HEK293 (cell line): ENCODE measurements at regions not wholly inside any gene's neighbourhood (a gene's known extent, or its start where the extent isn't known, plus 50 kb on each side); places are given as distances from the start of the nearest gene placed in this dataset.

Experiments
- CTCF ChIA-PET: fragments of 350-600 bp; formaldehyde crosslinking; extraction: SDS; loops from one replicate; lab custom pipeline; 2021; ENCODE audit warnings: antibody characterized with exemption; lab: Yijun Ruan, JAX
- POLR2A ChIA-PET: fragments of 300-600 bp; formaldehyde crosslinking; extraction: SDS; loops from one replicate; lab custom pipeline; 2020; ENCODE audit warnings: antibody characterized with exemption, inconsistent platforms; lab: Yijun Ruan, JAX
- H3K27ac ChIP-seq: fragments of 200-500 bp; sonication (Bioruptor generic); 2 replicates; pipeline ENCODE4 v1.5.1; 2014; ENCODE audit warnings: low read depth, low read length, control low read depth, inconsistent platforms; ENCODE audit errors: extremely low read depth
- H3K36me3 ChIP-seq, 2 experiments: fragments of 200-500 bp in 1 of 2; sonication (Bioruptor generic) in 1 of 2; 1 replicate in 1 of 2; 2 replicates in 1 of 2; pipeline ENCODE4 v1.5.1; 2014 to 2017; ENCODE audit warnings: inconsistent platforms in 2 of 2, low read length in 2 of 2; ENCODE audit not compliant: control insufficient read depth in 2 of 2, insufficient read depth in 1 of 2
- H3K4me1 ChIP-seq: fragments of 200-500 bp; sonication (Bioruptor generic); 2 replicates; pipeline ENCODE4 v1.5.1; 2014; ENCODE audit warnings: mild to moderate bottlenecking, low read length, inconsistent platforms; ENCODE audit not compliant: control insufficient read depth, insufficient read depth
- H3K4me3 ChIP-seq: 2 replicates; pipeline ENCODE4 v1.5.1; 2011; ENCODE audit warnings: low read depth, mild to moderate bottlenecking, control low read depth, low read length, moderate library complexity
- H3K9me3 ChIP-seq: fragments of 200-500 bp; sonication (Bioruptor generic); 2 replicates; pipeline ENCODE4 v1.5.1; 2014; ENCODE audit warnings: low read depth, low read length, inconsistent platforms; ENCODE audit not compliant: control insufficient read depth, insufficient read depth
- EGR2 ChIP-seq: fragments of 450-650 bp; formaldehyde crosslinking; IDR thresholded peaks from 2 replicates; pipeline ENCODE4 v1.5.1; 2016; ENCODE audit warnings: low read depth, missing biosample characterization, missing genetic modification characterization
- GFI1B ChIP-seq: fragments of 450-650 bp; formaldehyde crosslinking; IDR thresholded peaks from 2 replicates; pipeline ENCODE4 v1.5.1; 2016; ENCODE audit warnings: missing biosample characterization, missing genetic modification characterization
- GLI4 ChIP-seq: fragments of 450-650 bp; formaldehyde crosslinking; IDR thresholded peaks from 2 replicates; pipeline ENCODE4 v1.5.1; 2016; ENCODE audit warnings: missing biosample characterization, missing genetic modification characterization
- HOXA7 ChIP-seq: sonication (generic); formaldehyde crosslinking; IDR thresholded peaks from 2 replicates; pipeline ENCODE4 v1.8.1; 2022; ENCODE audit warnings: missing genetic modification reagents, borderline replicate concordance
- KLF8 ChIP-seq: fragments of 450-650 bp; formaldehyde crosslinking; IDR thresholded peaks from 2 replicates; pipeline ENCODE4 v1.5.1; 2016; ENCODE audit warnings: missing biosample characterization, missing genetic modification characterization
- OSR2 ChIP-seq: fragments of 450-650 bp; formaldehyde crosslinking; IDR thresholded peaks from 2 replicates; pipeline ENCODE4 v1.5.1; 2016; ENCODE audit warnings: missing biosample characterization, missing genetic modification characterization
- REPIN1 ChIP-seq: fragments of 450-650 bp; formaldehyde crosslinking; IDR thresholded peaks from 2 replicates; pipeline ENCODE4 v1.5.1; 2017; ENCODE audit warnings: missing biosample characterization, missing genetic modification characterization, low read depth
- ZBTB20 ChIP-seq: fragments of 450-650 bp; formaldehyde crosslinking; IDR thresholded peaks from 2 replicates; pipeline ENCODE4 v1.5.1; 2016; ENCODE audit warnings: missing biosample characterization, missing genetic modification characterization
- ZBTB21 ChIP-seq: fragments of 450-650 bp; formaldehyde crosslinking; IDR thresholded peaks from 2 replicates; pipeline ENCODE4 v1.5.1; 2017; ENCODE audit warnings: missing biosample characterization, missing genetic modification characterization
- ZBTB7A ChIP-seq: fragments of 450-650 bp; formaldehyde crosslinking; IDR thresholded peaks from 2 replicates; pipeline ENCODE4 v1.5.1; 2016; ENCODE audit warnings: low read depth, missing biosample characterization, missing genetic modification characterization
- ZEB2 ChIP-seq: fragments of 450-650 bp; formaldehyde crosslinking; IDR thresholded peaks from 2 replicates; pipeline ENCODE4 v1.5.1; 2016; ENCODE audit warnings: missing biosample characterization, missing genetic modification characterization
- ZNF114 ChIP-seq: fragments of 450-650 bp; formaldehyde crosslinking; IDR thresholded peaks from 2 replicates; pipeline ENCODE4 v1.5.0; 2017; ENCODE audit warnings: missing biosample characterization, missing genetic modification characterization
- ZNF354C ChIP-seq: fragments of 450-650 bp; formaldehyde crosslinking; IDR thresholded peaks from 2 replicates; pipeline ENCODE4 v1.5.1; 2016; ENCODE audit warnings: missing biosample characterization, missing genetic modification characterization, low read depth, borderline replicate concordance
- ZNF391 ChIP-seq: fragments of 450-650 bp; formaldehyde crosslinking; IDR thresholded peaks from 2 replicates; pipeline ENCODE4 v1.5.1; 2016; ENCODE audit warnings: low read depth, missing biosample characterization, missing genetic modification characterization, borderline replicate concordance
- ZNF501 ChIP-seq: fragments of 450-650 bp; formaldehyde crosslinking; IDR thresholded peaks from 2 replicates; pipeline ENCODE4 v1.5.1; 2016; ENCODE audit warnings: missing biosample characterization, missing genetic modification characterization
- ZNF560 ChIP-seq: fragments of 450-650 bp; formaldehyde crosslinking; IDR thresholded peaks from 2 replicates; pipeline ENCODE4 v1.5.1; 2017; ENCODE audit warnings: missing biosample characterization, missing genetic modification characterization, borderline replicate concordance
- ZNF571 ChIP-seq: fragments of 450-650 bp; formaldehyde crosslinking; IDR thresholded peaks from 2 replicates; pipeline ENCODE4 v1.5.0; 2017; ENCODE audit warnings: missing biosample characterization, missing genetic modification characterization
- ZNF629 ChIP-seq: fragments of 450-650 bp; formaldehyde crosslinking; IDR thresholded peaks from 2 replicates; pipeline ENCODE4 v1.5.1; 2017; ENCODE audit warnings: missing biosample characterization, missing genetic modification characterization
- ZNF664 ChIP-seq: fragments of 450-650 bp; formaldehyde crosslinking; IDR thresholded peaks from 2 replicates; pipeline ENCODE4 v1.5.1; 2016; ENCODE audit warnings: missing biosample characterization, missing genetic modification characterization
- ZNF670 ChIP-seq: fragments of 450-650 bp; formaldehyde crosslinking; IDR thresholded peaks from 2 replicates; pipeline ENCODE4 v1.5.1; 2016; ENCODE audit warnings: missing biosample characterization, missing genetic modification characterization, low read depth
- ZNF707 ChIP-seq: fragments of 450-650 bp; formaldehyde crosslinking; IDR thresholded peaks from 2 replicates; pipeline ENCODE4 v1.5.1; 2016; ENCODE audit warnings: missing biosample characterization, missing genetic modification characterization
- ZNF777 ChIP-seq: fragments of 450-650 bp; formaldehyde crosslinking; IDR thresholded peaks from 2 replicates; pipeline ENCODE4 v1.5.1; 2017; ENCODE audit warnings: missing biosample characterization, missing genetic modification characterization, borderline replicate concordance
- ZNF785 ChIP-seq: fragments of 450-650 bp; formaldehyde crosslinking; IDR thresholded peaks from 2 replicates; pipeline ENCODE4 v1.5.1; 2016; ENCODE audit warnings: missing biosample characterization, missing genetic modification characterization
- ZNF791 ChIP-seq: fragments of 450-650 bp; formaldehyde crosslinking; IDR thresholded peaks from 2 replicates; pipeline ENCODE4 v1.5.1; 2016; ENCODE audit warnings: missing biosample characterization, missing genetic modification characterization
- TF ChIP-seq, protein P1 (sequence below): fragments of 450-650 bp; formaldehyde crosslinking; IDR thresholded peaks from 2 replicates; pipeline ENCODE4 v1.5.1; 2016; ENCODE audit warnings: missing biosample characterization, missing genetic modification characterization
- TF ChIP-seq, protein P2 (sequence below): fragments of 450-650 bp; formaldehyde crosslinking; IDR thresholded peaks from 2 replicates; pipeline ENCODE4 v1.5.1; 2017; ENCODE audit warnings: missing biosample characterization, missing genetic modification characterization
- TF ChIP-seq, protein P3 (sequence below): fragments of 450-650 bp; formaldehyde crosslinking; IDR thresholded peaks from 2 replicates; pipeline ENCODE4 v1.5.1; 2016; ENCODE audit warnings: missing biosample characterization, missing genetic modification characterization
- TF ChIP-seq, protein P4 (sequence below): fragments of 450-650 bp; formaldehyde crosslinking; IDR thresholded peaks from 2 replicates; pipeline ENCODE4 v1.5.1; 2017; ENCODE audit warnings: missing biosample characterization, missing genetic modification characterization
- TF ChIP-seq, protein P5 (sequence below): IDR thresholded peaks from 2 replicates; pipeline ENCODE4 v1.6.1; 2011; ENCODE audit warnings: mild to moderate bottlenecking, low read depth, low read length, borderline replicate concordance

DNA sequence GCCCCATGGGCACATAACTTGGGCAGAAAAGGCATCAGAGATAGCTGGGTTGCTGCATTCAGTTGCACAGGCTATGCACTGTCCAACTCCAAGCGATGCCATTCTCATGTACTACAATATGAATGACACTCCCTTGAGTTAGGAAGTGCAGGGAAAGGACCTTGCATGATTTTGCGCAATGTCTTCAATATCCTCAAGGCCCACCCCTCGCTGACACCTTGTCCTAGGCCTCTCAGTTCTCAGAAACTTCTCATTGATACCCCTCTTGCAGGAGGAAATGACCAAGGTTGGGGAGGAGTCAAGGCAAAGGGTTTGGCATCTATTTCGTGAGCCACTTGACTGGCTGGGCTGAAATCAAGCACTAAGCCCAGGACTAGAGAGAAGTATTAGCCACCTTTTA, 70.4 kb downstream of the ARL6IP4 start:
- no peaks in the 10 kb centered on the region for H3K4me1 ChIP-seq
- ChIA-PET POLR2A (no interaction called here), CTCF (no interaction called here)
- H3K36me3 ChIP-seq, result no peaks in the 10 kb centered on the region
- no peak overlapping the region for H3K27ac ChIP-seq
- H3K4me3 ChIP-seq, result no peak overlapping the region
- H3K9me3 ChIP-seq, result no peaks in the 10 kb centered on the region
- TF ChIP-seq, protein P1, sequence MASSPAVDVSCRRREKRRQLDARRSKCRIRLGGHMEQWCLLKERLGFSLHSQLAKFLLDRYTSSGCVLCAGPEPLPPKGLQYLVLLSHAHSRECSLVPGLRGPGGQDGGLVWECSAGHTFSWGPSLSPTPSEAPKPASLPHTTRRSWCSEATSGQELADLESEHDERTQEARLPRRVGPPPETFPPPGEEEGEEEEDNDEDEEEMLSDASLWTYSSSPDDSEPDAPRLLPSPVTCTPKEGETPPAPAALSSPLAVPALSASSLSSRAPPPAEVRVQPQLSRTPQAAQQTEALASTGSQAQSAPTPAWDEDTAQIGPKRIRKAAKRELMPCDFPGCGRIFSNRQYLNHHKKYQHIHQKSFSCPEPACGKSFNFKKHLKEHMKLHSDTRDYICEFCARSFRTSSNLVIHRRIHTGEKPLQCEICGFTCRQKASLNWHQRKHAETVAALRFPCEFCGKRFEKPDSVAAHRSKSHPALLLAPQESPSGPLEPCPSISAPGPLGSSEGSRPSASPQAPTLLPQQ (tag by site-specific recombination), result no peak
- no peak for TF ChIP-seq GFI1B (tag by site-specific recombination)
- TF ChIP-seq ZEB2, result no peak
- TF ChIP-seq ZNF791 (tag by site-specific recombination), result no peak
- TF ChIP-seq HOXA7, result no peak
- TF ChIP-seq ZNF391 (tag by site-specific recombination), result no peak
- no peak for TF ChIP-seq ZNF785 (tag by site-specific recombination)
- no peak for TF ChIP-seq ZNF707 (tag by site-specific recombination)
- TF ChIP-seq OSR2 (tag by site-specific recombination), result no peak
- TF ChIP-seq ZNF629 (tag by site-specific recombination), result no peak
- TF ChIP-seq, protein P2, sequence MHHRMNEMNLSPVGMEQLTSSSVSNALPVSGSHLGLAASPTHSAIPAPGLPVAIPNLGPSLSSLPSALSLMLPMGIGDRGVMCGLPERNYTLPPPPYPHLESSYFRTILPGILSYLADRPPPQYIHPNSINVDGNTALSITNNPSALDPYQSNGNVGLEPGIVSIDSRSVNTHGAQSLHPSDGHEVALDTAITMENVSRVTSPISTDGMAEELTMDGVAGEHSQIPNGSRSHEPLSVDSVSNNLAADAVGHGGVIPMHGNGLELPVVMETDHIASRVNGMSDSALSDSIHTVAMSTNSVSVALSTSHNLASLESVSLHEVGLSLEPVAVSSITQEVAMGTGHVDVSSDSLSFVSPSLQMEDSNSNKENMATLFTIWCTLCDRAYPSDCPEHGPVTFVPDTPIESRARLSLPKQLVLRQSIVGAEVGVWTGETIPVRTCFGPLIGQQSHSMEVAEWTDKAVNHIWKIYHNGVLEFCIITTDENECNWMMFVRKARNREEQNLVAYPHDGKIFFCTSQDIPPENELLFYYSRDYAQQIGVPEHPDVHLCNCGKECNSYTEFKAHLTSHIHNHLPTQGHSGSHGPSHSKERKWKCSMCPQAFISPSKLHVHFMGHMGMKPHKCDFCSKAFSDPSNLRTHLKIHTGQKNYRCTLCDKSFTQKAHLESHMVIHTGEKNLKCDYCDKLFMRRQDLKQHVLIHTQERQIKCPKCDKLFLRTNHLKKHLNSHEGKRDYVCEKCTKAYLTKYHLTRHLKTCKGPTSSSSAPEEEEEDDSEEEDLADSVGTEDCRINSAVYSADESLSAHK (tag by site-specific recombination), result no peak
- no peak for TF ChIP-seq ZNF354C (tag by site-specific recombination)
- no peak for TF ChIP-seq ZNF560 (tag by site-specific recombination)
- TF ChIP-seq ZNF501, result no peak
- TF ChIP-seq KLF8 (tag by site-specific recombination), result no peak
- no peak for TF ChIP-seq REPIN1 (tag by site-specific recombination)
- no peak for TF ChIP-seq ZNF777 (tag by site-specific recombination)
- no peak for TF ChIP-seq ZBTB20 (tag by site-specific recombination)
- TF ChIP-seq, protein P3, sequence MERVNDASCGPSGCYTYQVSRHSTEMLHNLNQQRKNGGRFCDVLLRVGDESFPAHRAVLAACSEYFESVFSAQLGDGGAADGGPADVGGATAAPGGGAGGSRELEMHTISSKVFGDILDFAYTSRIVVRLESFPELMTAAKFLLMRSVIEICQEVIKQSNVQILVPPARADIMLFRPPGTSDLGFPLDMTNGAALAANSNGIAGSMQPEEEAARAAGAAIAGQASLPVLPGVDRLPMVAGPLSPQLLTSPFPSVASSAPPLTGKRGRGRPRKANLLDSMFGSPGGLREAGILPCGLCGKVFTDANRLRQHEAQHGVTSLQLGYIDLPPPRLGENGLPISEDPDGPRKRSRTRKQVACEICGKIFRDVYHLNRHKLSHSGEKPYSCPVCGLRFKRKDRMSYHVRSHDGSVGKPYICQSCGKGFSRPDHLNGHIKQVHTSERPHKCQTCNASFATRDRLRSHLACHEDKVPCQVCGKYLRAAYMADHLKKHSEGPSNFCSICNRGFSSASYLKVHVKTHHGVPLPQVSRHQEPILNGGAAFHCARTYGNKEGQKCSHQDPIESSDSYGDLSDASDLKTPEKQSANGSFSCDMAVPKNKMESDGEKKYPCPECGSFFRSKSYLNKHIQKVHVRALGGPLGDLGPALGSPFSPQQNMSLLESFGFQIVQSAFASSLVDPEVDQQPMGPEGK (tag by site-specific recombination), result no peak

DNA sequence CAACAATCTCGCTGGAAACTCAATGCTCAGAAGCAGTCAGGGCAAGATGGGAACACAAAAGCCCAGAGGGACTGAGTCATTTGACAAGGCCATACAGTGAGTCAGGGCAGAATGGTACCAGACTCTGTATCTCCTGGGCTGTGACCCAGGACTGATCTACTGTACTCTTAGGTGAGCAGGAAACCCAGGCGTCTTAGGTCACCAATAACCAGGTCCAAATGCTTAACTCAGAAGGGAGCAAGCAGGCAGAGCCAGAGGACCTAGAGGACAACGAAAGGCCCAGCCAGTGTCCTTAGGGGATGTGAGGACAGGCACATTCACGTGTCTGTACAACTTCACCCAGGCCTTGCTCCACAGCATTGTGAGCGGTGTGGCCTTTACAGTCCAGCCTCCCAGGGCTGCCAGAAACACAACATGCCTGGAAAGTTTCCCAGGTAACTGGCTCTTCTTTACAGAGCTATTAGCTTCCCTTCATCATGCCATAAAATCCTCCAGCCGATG, 69.9 kb downstream of the ARL6IP4 start:
- no peak overlapping the region for H3K4me3 ChIP-seq
- H3K4me1 ChIP-seq, result no peaks in the 10 kb centered on the region
- no peaks in the 10 kb centered on the region for H3K36me3 ChIP-seq
- no peaks in the 10 kb centered on the region for H3K9me3 ChIP-seq
- ChIA-PET POLR2A (no interaction called here), CTCF (no interaction called here)
- no peak overlapping the region for H3K27ac ChIP-seq
- TF ChIP-seq ZNF114 (tag by site-specific recombination) (no peak), ZNF571 (tag by site-specific recombination) (no peak), ZNF670 (tag by site-specific recombination) (no peak), REPIN1 (tag by site-specific recombination) (no peak), GLI4 (no peak), EGR2 (tag by site-specific recombination) (no peak), ZNF664 (tag by site-specific recombination) (no peak), ZBTB7A (tag by site-specific recombination) (no peak), ZBTB21 (no peak), KLF8 (tag by site-specific recombination) (no peak), OSR2 (tag by site-specific recombination) (no peak)
- TF ChIP-seq, protein P4, sequence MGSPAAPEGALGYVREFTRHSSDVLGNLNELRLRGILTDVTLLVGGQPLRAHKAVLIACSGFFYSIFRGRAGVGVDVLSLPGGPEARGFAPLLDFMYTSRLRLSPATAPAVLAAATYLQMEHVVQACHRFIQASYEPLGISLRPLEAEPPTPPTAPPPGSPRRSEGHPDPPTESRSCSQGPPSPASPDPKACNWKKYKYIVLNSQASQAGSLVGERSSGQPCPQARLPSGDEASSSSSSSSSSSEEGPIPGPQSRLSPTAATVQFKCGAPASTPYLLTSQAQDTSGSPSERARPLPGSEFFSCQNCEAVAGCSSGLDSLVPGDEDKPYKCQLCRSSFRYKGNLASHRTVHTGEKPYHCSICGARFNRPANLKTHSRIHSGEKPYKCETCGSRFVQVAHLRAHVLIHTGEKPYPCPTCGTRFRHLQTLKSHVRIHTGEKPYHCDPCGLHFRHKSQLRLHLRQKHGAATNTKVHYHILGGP (tag by site-specific recombination), result no peak
- TF ChIP-seq, protein P5, sequence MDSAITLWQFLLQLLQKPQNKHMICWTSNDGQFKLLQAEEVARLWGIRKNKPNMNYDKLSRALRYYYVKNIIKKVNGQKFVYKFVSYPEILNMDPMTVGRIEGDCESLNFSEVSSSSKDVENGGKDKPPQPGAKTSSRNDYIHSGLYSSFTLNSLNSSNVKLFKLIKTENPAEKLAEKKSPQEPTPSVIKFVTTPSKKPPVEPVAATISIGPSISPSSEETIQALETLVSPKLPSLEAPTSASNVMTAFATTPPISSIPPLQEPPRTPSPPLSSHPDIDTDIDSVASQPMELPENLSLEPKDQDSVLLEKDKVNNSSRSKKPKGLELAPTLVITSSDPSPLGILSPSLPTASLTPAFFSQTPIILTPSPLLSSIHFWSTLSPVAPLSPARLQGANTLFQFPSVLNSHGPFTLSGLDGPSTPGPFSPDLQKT, result no peak
